ENCODE measurements at regions not wholly inside any gene's neighbourhood (a gene's known extent, or its start where the extent isn't known, plus 50 kb on each side); places are given as distances from the start of the nearest gene placed in this dataset.

- TF ChIP-seq CTCF (IDR thresholded peaks at IDR 0.05; ENCODE audit: low read depth, low read length, missing control alignments): no peak
Observed at GRCh38 chr1:90317628-90318027, 322.7 kb downstream of the ZNF326 start.

GRCh38 chr1:90314533-90314932 lies 319.6 kb downstream of the ZNF326 start:
- H3K4me3 ChIP-seq (replicated peaks; ENCODE audit: low read depth, low read length): no peak overlapping the region
- no peak for TF ChIP-seq CTCF (IDR thresholded peaks at IDR 0.05; ENCODE audit: low read depth, low read length, missing control alignments)
- no peak for DNase-seq (ENCODE audit: extremely low read depth, low read depth)

More at GRCh38 chr1:90317628-90318027, 322.7 kb downstream of the ZNF326 start:
- DNase-seq (ENCODE audit: extremely low read depth, low read depth): no peak
- no peak overlapping the region for H3K4me3 ChIP-seq (replicated peaks; ENCODE audit: low read depth, low read length)

- no peak for TF ChIP-seq CTCF (IDR thresholded peaks at IDR 0.05; ENCODE audit: low read depth, low read length, missing control alignments)
- no peak overlapping the region for H3K4me3 ChIP-seq (replicated peaks; ENCODE audit: low read depth, low read length)
- DNase-seq (ENCODE audit: extremely low read depth, low read depth): no peak
Observed at GRCh38 chr1:90313778-90314177, 318.9 kb downstream of the ZNF326 start.

GRCh38 chr1:90309806-90310205 lies 314.9 kb downstream of the ZNF326 start:
- no peak for TF ChIP-seq CTCF (IDR thresholded peaks at IDR 0.05; ENCODE audit: low read depth, low read length, missing control alignments)
- no peak overlapping the region for H3K4me3 ChIP-seq (replicated peaks; ENCODE audit: low read depth, low read length)
- DNase-seq (ENCODE audit: extremely low read depth, low read depth): no peak

GRCh38 chr1:90308421-90308820 lies 313.5 kb downstream of the ZNF326 start:
- no peak overlapping the region for H3K4me3 ChIP-seq (replicated peaks; ENCODE audit: low read depth, low read length)
- no peak for DNase-seq (ENCODE audit: extremely low read depth, low read depth)
- no peak for TF ChIP-seq CTCF (IDR thresholded peaks at IDR 0.05; ENCODE audit: low read depth, low read length, missing control alignments)

GRCh38 chr1:90305577-90305976 lies 310.7 kb downstream of the ZNF326 start:
- no peak for TF ChIP-seq CTCF (IDR thresholded peaks at IDR 0.05; ENCODE audit: low read depth, low read length, missing control alignments)

GRCh38 chr1:90296327-90296726 lies 301.4 kb downstream of the ZNF326 start:
- no peak overlapping the region for H3K4me3 ChIP-seq (replicated peaks; ENCODE audit: low read depth, low read length)
- DNase-seq (ENCODE audit: extremely low read depth, low read depth): no peak
- no peak for TF ChIP-seq CTCF (IDR thresholded peaks at IDR 0.05; ENCODE audit: low read depth, low read length, missing control alignments)

More at GRCh38 chr1:90305577-90305976, 310.7 kb downstream of the ZNF326 start:
- no peak overlapping the region for H3K4me3 ChIP-seq (replicated peaks; ENCODE audit: low read depth, low read length)
- DNase-seq (ENCODE audit: extremely low read depth, low read depth): no peak

All from HFF-Myc (cell line).